NT2/D1 (cell line): ENCODE measurements at regions not wholly inside any gene's neighbourhood (a gene's known extent, or its start where the extent isn't known, plus 50 kb on each side); places are given as distances from the start of the nearest gene placed in this dataset.

Source experiments
- YY1 ChIP-seq: IDR thresholded peaks from 2 replicates; pipeline ENCODE4 v1.6.1; 2011; ENCODE audit not compliant: insufficient read length, insufficient read depth
- ZNF274 ChIP-seq: IDR thresholded peaks from 2 replicates; pipeline ENCODE4 v1.6.1; 2011; ENCODE audit warnings: mild to moderate bottlenecking, low read depth, low read length

DNA sequence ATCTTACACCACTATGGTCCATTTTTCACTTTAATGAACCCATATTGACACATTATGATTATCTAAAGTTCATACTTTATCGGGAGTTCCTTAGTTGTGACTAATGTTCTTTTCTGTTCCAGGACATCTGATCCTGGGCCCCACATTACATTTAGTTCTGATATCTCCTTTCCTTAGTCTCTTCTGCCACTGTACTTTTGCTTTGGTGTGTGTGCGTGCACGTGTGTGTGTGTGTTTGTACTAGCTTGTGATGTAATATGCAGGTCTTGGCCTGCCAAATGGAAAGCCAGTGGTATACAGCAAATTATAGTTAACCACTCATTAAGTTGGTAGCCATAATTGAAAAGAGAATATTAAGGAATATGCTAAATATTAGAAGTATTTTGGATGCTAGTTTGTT, 88.0 kb downstream of the CDC42EP3 start:
- no peak for TF ChIP-seq YY1
- no peak for TF ChIP-seq ZNF274
